HG03457 (cell line): ENCODE measurements at regions not wholly inside any gene's neighbourhood (a gene's known extent, or its start where the extent isn't known, plus 50 kb on each side); places are given as distances from the start of the nearest gene placed in this dataset.
"Not testable (repeated sequence)": the region's sequence is repeated elsewhere in the genome, so short reads cannot be mapped to it uniquely, and the experiment has no call there.

Experiments used
- ATAC-seq: cut with Tn5 transposase; IDR thresholded peaks from one replicate; pipeline ENCODE4 v1.9.1; 2021; ENCODE audit warnings: moderate number of reproducible peaks; ENCODE audit not compliant: unreplicated experiment

DNA sequence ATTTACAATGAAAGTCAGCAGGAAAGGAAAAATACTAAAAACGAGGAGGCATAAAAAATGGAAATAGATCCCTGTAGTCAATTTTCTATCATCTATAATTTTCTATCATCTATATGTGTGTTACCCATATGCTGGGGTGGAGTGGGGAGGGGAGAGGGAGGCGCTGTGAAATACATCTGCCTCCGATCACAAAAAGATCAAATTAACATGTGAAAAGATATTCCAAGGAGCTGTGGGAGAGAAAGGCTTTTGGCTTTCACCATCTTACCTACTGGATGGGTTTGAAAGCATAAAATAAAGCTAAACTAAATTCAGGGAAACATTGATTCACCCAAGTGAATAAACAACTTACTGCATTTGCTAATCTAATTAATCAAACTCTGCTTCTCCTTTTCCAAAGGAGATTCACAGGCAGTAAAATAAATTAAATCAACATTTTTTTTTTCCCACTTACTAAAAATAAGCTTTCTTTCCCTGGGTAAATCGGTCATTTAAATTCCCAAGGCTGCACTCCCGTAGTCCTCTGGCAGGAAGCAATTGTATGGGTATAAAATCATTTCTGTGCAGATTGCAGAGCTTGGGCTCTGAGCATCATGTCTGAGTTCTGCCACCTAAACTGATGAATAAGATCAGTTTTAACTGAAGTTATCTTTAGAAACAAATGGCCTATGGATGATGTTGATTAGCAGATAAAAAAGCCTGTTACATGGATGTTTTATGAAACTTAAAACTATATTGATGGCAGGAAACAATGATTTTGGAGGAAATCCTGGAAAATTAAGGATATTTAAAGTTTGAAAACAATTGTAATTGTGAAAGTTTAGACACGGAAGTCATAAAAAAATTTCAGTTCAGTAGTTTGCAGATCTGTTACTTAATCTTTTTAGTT lies 147.9 kb downstream of the SOX4 start:
- ATAC-seq = no peak

DNA sequence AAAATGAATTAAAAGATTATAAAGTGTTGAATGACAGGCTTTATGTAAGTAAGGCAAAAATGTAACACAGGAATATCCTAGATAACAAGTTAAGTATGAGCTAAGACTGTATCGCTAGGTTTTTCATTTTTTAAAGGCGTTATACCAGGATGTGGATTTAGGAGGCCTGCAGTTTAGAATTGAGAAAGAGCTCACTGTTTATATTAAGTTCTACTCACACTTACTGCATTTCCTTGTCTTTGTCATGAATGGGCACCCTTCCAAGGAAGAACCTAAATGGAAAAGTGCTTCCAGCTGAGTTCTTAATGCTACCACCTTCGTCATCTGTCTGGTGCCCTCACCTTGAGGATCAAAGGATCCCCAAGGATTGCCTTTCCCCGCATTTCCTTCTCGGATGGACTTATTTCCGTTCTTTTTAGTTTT lies 148.7 kb downstream of the SOX4 start:
- no peak for ATAC-seq

DNA sequence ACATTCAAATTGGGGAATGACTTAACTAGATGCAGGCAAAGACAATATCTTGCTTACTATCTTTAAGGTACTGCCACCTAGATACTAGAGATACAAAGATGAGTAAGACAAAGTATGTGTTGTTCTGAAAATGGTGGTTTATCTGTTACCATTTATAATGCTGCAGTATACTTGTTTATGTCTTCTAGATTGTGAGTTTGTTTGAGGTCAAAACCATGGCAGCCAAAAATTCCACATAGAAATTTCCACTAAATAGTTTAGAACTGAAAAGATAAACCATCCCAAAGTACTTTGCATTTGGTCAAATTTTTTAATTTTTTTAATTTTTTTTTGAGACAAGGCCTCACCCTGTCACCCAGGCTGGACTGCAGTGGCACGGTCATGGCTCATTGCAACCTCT lies 150.8 kb downstream of the SOX4 start:
- no peak for ATAC-seq

DNA sequence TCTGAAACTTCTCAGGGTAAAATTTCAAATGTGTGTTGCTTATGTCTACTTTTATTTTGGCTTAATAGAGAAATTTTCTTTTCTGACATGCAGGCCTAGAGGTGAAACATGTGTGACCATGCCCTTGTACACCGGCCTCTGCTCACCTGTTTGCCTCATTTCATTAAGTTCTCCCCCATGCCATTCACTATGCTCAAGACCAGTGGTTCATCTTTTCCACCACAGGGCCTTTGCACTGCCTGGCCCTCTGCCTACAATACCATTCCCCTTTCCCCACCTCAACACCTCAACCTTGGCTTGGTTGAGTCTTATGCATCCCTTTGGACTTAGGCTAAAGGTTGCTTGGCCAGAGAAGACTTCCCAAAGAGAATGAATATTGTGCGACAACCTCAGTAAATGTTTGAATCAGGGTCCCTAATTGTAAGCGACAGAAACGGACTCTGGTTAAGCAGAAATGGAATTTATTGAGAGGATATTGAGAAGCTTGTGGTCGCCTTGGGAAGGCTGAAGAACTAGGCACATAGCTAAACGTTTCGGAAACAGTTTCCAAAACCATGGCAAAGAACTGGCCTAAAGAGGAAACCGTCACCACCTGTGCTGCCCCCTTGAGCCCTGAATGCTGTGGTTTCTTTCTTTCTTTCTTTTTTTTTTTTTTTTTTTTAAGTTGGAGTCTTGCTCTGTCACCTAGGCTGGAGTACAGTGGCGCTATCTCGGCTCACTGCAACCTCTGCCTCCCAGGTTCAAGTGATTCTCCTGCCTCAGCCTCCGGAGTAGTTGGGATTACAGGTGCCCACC lies 152.2 kb downstream of the SOX4 start:
- no peak for ATAC-seq

DNA sequence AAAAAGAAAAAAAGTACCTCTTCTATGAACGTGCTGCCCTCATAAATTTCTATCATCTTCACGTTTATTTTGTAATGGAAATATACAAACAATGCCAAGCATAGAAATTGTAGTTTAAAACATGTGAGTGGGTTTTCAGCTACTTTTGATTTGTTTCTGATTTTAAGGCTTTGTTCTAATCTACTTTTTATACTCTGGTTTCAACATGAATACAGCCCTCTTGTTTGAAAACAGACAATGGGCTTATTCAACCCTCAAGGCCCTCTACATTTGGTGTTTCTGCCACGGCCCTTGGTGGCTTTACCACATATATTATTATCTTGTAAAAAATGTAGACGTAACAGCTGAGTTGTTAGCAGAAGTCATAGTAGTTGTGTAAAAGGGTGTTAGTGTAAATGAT lies 153.9 kb downstream of the SOX4 start:
- no peak for ATAC-seq

DNA sequence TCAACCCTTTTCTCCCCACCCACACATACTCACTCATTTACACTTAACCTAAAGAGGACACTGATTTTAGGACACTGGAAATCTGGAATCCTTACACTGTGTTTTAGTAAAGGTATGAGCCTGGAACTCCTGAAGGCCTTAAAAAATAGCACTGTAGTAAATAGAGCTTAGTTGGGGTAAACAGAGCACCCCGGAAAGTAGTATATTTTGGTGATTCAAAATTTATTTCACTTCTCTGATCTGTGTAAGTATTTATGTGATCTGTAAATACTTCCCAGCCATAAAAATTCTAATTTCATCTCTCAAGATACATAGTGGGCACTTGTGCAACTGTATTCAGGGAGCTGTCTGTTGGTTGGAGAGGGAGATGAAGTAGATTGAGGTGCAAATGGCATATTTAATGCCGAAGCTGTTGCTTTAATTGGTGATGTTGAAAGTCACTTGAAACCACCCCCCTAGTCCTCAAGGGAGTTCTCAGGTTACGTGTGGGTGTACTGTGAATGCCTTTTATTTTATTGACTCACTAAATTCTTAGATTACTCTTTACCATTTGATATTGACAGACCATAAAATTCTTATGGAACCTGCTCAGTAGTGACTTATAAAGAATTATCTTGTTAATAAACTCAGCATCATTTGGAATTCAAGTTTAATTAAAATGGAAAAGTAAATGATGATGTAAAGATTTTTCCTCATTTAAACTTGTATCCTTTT lies 154.9 kb downstream of the SOX4 start:
- ATAC-seq = no peak

DNA sequence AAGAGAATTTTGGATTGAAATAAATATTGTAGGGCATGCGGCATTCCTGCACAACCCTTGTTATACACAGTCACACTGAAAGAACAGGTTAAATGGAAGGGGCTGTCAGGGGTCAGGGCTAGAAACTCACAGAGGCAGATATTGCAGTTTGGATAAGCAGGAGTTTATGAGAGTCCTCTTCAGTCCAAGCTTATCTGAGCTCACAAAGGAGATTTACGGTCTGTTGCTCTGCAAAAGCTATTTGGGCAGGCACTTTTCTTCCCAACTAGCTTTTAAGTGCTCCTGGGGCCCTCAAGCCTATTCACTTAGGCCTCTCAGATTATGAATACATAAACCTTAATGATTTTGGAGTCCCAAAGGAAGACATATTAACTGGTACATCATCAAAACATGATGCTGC lies 156.2 kb downstream of the SOX4 start:
- ATAC-seq = no peak

DNA sequence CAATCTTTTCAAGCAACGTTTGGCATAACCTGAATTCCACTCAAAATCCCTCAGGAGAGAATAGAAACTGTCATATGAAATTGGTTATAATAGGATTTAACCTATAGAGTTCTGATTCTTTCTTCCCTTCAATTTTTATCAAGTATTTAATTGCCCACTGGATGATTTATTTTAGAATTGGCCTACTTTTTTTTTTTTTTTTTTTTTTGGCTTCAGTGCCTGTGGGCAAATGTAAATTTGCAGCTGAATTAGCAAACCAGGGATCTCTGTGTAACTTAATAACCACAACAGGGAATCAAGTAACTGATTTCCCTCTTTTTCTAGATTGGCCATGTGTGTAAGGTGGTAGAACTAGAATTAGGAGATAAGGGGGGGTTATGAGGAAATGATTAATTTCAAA lies 157.0 kb downstream of the SOX4 start:
- ATAC-seq = no peak

DNA sequence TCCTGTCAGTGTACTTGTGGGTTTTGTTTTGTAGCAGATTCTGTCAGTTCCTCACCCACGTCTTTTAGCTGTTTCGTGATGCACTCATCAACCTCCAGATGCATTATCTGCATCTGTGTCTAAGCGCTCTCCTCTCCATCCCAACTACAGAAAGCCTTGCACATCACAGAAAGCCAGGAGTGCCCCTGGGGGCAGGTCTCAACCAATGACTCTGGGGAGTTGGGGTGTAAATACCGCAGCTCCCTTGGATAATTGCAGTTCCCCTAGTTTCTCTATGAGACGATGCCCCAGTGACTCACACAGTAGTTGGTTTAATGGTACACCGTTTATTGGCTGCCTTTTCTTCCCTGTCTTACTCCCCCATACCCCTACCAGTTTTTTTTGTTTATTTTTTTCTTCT lies 158.1 kb downstream of the SOX4 start:
- ATAC-seq = no peak

DNA sequence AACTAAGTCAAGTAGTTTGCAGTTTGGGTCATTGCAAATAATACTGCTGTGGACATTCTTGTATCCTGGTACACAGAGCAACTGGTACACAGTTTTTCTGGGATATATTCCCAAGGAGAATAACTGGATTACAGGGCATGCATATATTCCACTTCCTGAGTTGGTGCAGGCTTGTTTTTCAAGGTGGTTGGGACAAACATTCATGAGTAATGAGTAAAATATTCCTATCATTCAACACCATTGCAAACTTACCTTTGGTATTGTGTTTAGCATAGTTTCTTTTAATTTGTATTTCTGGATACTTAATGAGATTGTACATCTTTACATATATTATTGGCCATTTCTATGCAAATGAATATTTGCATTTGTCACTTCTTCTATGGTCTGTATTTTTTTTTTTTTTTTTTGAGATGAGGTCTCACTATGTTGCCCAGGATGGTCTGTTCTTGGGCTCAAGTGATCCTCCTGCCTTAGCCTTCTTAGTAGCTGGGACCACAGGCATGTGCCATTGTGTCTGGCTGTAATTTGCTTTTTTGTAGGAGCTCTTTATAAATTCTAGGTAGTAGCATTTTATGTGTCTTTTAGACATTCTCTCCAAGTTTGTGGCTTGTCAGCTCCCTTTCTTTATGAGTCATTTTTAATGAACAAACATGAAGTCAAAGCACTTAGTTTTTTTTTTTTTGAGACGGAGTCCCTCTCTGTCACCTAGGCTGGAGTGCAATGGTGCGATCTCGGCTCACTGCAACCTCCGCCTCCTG lies 158.7 kb downstream of the SOX4 start:
- ATAC-seq = no peak

DNA sequence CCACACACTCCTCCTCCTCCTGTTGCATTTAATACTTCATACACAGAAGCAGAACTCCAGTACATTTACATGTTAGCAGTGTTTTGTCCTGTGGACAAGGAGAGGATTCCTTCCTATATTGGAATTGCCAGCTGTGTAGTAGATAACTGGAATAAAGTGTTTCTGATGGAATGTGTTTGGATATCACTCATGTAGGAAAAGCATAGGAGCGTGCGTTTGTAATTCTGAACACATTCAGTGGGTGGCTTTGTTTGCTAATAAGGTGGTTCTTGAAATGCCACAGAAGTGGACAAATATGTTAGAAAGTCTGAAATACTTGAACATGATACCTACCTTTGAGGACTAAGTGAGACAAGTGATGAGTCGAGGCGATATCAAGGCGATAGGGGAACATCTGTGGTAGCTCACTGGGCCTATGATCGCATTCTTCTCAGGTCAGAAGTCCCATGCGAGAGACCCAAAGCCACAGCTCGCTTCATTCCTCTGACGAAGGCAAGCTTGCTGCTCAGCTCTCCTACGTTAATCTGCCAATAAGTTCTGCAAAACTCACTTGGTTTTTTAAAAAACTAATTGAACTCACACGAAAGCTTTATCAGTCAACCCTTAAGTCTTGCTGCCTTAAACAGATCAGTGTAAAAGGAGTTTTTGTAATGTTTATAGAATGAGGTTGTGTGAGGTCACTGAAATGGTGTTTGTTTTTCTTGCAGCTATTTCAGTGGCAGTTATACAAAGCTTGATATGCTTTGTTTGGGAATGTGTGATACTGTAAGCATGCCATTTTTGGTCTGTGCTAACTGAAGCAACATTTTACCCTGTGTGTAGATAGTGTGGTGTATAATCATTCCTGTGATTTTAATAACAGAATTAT lies 159.9 kb downstream of the SOX4 start:
- no peak for ATAC-seq

DNA sequence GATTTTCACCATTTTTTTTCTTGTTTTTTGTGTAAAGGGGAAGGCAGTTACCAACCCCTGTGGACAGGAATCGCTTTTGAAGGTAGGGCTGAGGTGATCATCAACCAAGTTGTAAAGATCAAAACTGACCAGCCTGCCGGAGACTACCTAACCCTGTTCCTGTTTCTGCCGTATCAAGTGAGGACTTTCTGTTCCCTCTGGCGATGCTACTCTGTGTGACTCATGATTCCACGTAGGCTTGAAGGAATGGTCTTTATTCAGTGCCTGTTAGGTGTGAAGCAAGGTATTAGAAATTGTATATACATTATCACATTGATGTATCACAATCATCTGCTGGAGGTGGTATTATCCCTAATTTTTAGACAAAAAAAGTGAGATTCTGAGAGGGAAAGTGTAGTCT lies 161.3 kb downstream of the SOX4 start:
- no peak for ATAC-seq

DNA sequence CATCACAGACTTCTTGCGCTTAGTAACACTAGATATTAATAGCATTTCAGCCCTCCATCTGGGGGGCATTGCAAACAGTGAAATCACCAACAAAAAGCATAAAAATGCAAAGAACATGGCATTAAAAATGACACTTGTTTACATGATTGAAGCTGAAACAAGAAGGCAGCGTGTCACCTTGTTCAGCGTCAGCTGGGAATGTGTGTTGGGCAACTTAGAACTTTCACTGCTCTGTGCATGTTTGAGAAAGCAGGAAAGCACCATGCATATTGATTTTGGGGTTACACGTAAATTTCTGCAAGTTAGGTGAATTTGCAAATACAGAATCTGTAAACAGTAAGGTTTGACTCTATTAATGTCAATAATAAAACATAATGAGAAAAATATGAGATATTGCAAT lies 162.9 kb downstream of the SOX4 start:
- no peak for ATAC-seq

DNA sequence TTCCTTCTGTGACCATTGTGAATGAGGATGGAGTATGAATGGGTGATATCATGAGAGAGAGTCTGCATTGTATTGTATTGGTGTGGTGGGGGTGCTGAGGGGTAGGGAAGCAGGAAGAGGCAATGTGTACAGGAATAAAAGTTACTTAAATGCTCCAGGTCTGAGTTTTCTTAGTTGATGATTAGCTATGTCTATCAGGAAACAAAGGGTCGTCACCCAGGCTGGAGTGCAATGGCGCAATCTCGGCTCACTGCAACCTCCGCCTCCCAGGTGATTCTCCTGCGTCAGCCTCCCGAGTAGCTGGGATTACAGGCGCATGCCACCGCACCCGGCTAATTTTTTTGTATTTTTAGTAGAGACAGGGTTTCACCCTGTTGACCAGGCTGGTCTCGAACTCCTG lies 163.8 kb downstream of the SOX4 start:
- ATAC-seq = not testable (repeated sequence)

DNA sequence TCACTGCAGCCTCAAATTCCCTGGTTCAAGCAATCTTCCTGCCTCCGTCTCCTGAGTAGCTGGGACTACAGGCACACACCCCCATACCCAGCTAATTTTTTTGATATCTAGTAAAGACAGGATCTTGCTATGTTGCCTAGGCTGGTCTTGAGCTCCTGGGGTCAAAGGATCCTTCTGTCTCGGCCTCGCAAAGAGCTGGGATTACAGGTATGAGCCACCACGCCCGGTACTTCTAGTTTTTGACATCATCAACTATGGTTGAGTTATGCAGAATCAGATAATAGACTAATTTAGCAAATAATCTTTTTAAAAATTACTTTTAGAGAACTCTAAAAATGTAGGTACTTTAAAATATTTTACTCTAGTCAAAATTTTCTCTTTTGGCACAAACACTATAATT lies 166.2 kb downstream of the SOX4 start:
- no peak for ATAC-seq

DNA sequence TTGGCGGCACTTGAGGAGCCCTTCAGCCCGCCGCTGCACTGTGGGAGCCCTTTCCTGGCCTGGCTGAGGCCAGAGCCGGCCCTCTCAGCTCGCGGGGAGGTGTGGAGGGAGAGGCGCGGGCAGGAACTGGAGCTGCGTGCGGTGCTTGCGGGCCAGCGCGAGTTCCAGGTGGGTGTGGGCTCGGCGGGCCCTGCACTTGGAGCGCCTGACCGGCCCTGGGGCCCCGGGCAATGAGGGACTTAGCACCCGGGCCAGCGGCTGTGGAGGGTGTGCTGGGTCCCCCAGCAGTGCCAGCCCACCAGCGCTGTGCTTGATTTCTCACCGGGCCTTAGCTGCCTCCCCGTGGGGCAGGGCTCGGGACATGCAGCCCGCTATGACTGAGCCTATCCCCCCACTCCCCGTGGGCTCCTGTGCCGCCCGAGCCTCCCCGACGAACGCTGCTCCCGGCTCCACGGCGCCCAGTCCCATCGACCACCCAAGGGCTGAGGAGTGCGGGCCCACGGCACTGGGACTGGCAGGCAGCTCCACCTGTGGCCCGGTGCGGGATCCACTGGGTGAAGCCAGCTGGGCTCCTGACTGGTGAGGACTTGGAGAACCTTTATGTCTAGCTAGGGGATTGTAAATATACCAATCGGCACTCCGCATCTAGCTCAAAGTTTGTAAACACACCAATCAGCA lies 167.6 kb downstream of the SOX4 start:
- not testable (repeated sequence) for ATAC-seq

DNA sequence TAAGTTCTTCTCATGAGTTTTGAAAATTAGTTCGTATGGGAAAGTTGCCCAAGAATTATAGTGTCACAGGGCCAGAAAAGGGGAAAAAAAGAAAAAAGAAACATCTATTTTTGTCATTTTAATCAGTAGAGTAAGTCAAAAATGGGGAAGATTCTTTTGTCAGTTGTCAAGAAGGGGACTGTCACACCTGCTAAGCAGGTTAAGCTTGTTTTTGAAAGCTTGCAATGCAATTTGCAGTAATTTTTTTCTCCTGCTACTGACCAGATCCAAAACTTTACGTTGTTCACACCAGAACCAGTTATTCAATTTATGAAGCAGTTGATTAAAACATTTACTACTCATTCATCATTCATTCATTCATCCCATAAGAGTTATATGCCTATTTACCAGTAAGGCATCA lies 171.4 kb downstream of the SOX4 start:
- no peak for ATAC-seq

DNA sequence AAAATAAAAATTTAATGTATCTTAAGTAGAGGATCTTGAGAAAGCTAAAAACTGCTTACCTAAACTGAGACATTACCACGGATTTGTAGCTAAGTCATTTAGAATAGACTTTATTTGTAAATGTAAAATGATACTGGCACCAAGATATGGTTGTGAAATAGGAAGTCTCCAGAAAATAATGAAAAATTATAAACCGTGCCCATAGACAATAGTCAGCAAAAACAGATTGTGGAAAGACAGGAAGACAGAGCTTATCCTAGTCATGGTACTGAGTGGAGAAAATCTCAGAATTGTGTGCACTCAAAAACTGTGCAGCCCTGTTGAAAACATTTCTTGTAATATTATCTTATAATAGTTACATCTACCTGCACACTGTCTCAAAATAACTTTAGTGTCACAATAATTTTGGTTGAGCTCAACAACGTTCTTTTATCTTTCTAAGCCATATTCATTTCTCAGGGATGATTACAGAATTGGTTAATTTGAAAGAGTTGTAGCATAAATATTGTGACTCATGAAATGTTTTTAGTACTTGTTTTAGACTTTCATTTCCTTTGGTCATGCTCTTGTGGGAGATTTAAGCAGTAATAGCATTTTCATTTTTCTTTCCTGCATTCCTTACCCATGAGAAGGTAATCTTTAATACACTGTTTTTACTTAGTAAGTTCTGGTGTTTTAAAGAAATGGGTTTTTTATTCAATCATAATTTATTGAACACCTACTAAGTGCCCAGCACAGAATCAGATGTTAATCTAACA lies 174.5 kb downstream of the SOX4 start:
- no peak for ATAC-seq
